Gastroesophageal sphincter (tissue), 3 donors: ENCODE measurements at regions not wholly inside any gene's neighbourhood (a gene's known extent, or its start where the extent isn't known, plus 50 kb on each side); places are given as distances from the start of the nearest gene placed in this dataset.
"Not testable (repeated sequence)": the region's sequence is repeated elsewhere in the genome, so short reads cannot be mapped to it uniquely, and the experiment has no call there.

Experiments
- CTCF ChIP-seq, 4 experiments: fragments of 200-600 bp in 2 of 4; fragments of 450-650 bp in 2 of 4; sonication (generic) in 1 of 4; IDR thresholded peaks; one replicate each; pipeline ENCODE4 v1.5.1; 2017 to 2019; ENCODE audit warnings: antibody characterized with exemption in 4 of 4, mild to moderate bottlenecking in 2 of 4, moderate library complexity in 2 of 4
- EP300 ChIP-seq: sonication (generic); formaldehyde crosslinking; IDR thresholded peaks from one replicate; pipeline ENCODE4 v1.6.1; 2017; ENCODE audit warnings: antibody characterized with exemption, mild to moderate bottlenecking
- POLR2AphosphoS5 ChIP-seq: sonication (generic); formaldehyde crosslinking; IDR thresholded peaks from one replicate; pipeline ENCODE4 v1.6.1; 2017; ENCODE audit warnings: antibody characterized with exemption

GRCh38 chr22:33154967-33155366 lies 96.8 kb upstream of the SYN3 start:
- not testable (repeated sequence) for TF ChIP-seq CTCF (IDR thresholded peaks at IDR 0.05); POLR2AphosphoS5; EP300
